Loucy (cell line): ENCODE measurements at regions not wholly inside any gene's neighbourhood (a gene's known extent, or its start where the extent isn't known, plus 50 kb on each side); places are given as distances from the start of the nearest gene placed in this dataset.
"Not testable (repeated sequence)": the region's sequence is repeated elsewhere in the genome, so short reads cannot be mapped to it uniquely, and the experiment has no call there.

Experiments
- CTCF ChIP-seq: fragments of 200-600 bp; sonication (generic); conservative IDR thresholded peaks from 2 replicates; pipeline ENCODE4 v1.5.1; 2014; ENCODE audit warnings: mild to moderate bottlenecking, antibody characterized with exemption, low read length
- EZH2phosphoT487 ChIP-seq: fragments of 200-600 bp; IDR thresholded peaks from 2 replicates; pipeline ENCODE4 v1.6.1; 2018; ENCODE audit warnings: antibody characterized with exemption, mild to moderate bottlenecking, moderate library complexity, borderline replicate concordance

DNA sequence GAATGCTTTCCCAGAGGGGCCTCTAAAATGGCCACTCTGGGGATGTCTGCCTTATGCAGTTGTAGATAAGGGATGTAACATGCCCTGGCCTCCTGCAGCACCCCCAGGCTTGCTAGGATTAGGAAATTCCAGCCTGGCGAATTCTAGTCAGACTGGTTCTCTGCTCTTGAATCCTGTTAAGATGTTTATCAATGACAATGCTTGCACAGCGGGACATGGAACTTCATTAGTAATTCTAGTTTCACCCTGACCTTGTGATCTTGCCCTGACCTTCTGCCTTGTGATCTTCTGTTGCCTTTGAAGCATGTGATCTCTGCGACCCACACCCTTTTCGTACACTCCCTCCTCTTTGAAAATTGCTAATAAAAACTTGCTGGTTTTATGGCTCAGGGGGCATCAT is 497.2 kb upstream of the PABPC4L start:
- TF ChIP-seq CTCF, EZH2phosphoT487: not testable (repeated sequence)
